OCI-LY1 (cell line): ENCODE measurements at regions not wholly inside any gene's neighbourhood (a gene's known extent, or its start where the extent isn't known, plus 50 kb on each side); places are given as distances from the start of the nearest gene placed in this dataset.

Source experiments
- H2AFZ ChIP-seq: fragments of 200-600 bp; sonication (generic), shearing (Covaris generic); 2 replicates; pipeline ENCODE4 v1.6.0; 2014; ENCODE audit warnings: antibody characterized with exemption, mild to moderate bottlenecking, low read length
- H3F3A ChIP-seq: fragments of 200-600 bp; sonication (generic), shearing (Covaris generic); 2 replicates; pipeline ENCODE4 v1.6.0; 2014; ENCODE audit warnings: mild to moderate bottlenecking, antibody characterized with exemption, low read length, moderate library complexity; ENCODE audit not compliant: insufficient read depth
- H3K27ac ChIP-seq: fragments of 200-600 bp; sonication (generic); 2 replicates; pipeline ENCODE4 v1.5.1; 2014; ENCODE audit warnings: low read length, mixed run types, mild to moderate bottlenecking, low read depth; ENCODE audit not compliant: poor library complexity, severe bottlenecking
- H3K27me3 ChIP-seq: fragments of 200-600 bp; sonication (generic); 2 replicates; pipeline ENCODE4 v1.6.0; 2014; ENCODE audit warnings: antibody characterized with exemption, mild to moderate bottlenecking, low read length, moderate library complexity; ENCODE audit not compliant: insufficient read depth
- H3K36me3 ChIP-seq: fragments of 200-600 bp; sonication (generic); 2 replicates; pipeline ENCODE4 v1.6.1; 2014; ENCODE audit warnings: mild to moderate bottlenecking, antibody characterized with exemption, low read length, moderate library complexity, mixed read lengths; ENCODE audit not compliant: insufficient read depth
- H3K4me1 ChIP-seq: fragments of 200-600 bp; sonication (generic); 2 replicates; pipeline ENCODE4 v1.5.1; 2014; ENCODE audit warnings: mild to moderate bottlenecking, low read length, moderate library complexity; ENCODE audit not compliant: insufficient read depth, severe bottlenecking
- H3K4me2 ChIP-seq: fragments of 200-600 bp; sonication (generic), shearing (Covaris generic); 2 replicates; pipeline ENCODE4 v1.6.1; 2014; ENCODE audit warnings: low read length
- H3K4me3 ChIP-seq: fragments of 200-600 bp; sonication (generic); 2 replicates; pipeline ENCODE4 v1.5.1; 2014; ENCODE audit warnings: low read length, low read depth, mild to moderate bottlenecking, mixed read lengths; ENCODE audit not compliant: poor library complexity, severe bottlenecking
- H3K79me2 ChIP-seq: fragments of 200-600 bp; shearing (Covaris generic); 2 replicates; pipeline ENCODE4 v1.6.1; 2016; ENCODE audit warnings: mixed run types, low read length, mixed read lengths; ENCODE audit not compliant: insufficient read depth
- H3K9ac ChIP-seq: fragments of 200-600 bp; sonication (generic), shearing (Covaris generic); 2 replicates; pipeline ENCODE4 v1.6.1; 2014; ENCODE audit warnings: mild to moderate bottlenecking, low read length, mixed read lengths
- H3K9me2 ChIP-seq: fragments of 200-600 bp; sonication (generic), shearing (Covaris generic); 2 replicates; pipeline ENCODE4 v1.6.1; 2014; ENCODE audit warnings: low read depth, mild to moderate bottlenecking, low read length, mixed read lengths
- H3K9me3 ChIP-seq: fragments of 200-600 bp; shearing (Covaris generic); 2 replicates; pipeline ENCODE4 v1.6.1; 2014; ENCODE audit warnings: low read length, mixed read lengths
- H4K20me1 ChIP-seq: fragments of 200-600 bp; sonication (generic), shearing (Covaris generic); 2 replicates; pipeline ENCODE4 v1.6.0; 2016; ENCODE audit warnings: mild to moderate bottlenecking, low read length; ENCODE audit not compliant: insufficient read depth
- EZH2 ChIP-seq: fragments of 200-600 bp; sonication (generic), shearing (Covaris generic); IDR thresholded peaks from 2 replicates; pipeline ENCODE4 v1.8.0; 2017; ENCODE audit warnings: borderline replicate concordance, mixed run types, mild to moderate bottlenecking, antibody characterized with exemption, low read length, moderate library complexity, mixed read lengths
- TF ChIP-seq, protein P1 (sequence below): fragments of 200-600 bp; sonication (generic), shearing (Covaris generic); IDR thresholded peaks from 2 replicates; pipeline ENCODE4 v1.5.1; 2017; ENCODE audit warnings: mild to moderate bottlenecking, antibody characterized with exemption, low read length, moderate library complexity, mixed read lengths

DNA sequence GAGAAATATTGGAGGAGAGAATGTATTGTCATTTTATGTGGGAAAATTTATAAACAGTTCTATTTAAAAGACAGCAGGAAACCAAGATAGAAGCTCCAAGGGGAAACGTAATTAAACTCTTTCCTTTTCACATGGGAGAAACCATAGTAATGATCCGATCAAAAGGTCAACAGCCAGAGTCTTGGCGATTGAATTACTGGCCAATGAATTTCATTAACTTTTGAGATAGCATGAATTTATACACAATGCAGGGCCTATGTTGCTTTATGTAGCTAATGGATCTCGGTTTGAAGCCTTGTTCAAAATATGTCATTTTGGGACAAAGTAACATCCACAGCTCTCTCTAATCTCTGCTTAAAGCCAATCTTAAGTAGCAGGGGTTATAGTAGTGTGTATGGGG is 897.5 kb upstream of the NDST4 start:
- no peak overlapping the region for H2AFZ ChIP-seq
- H3K9me2 ChIP-seq = no peaks in the 10 kb centered on the region
- H3K4me1 ChIP-seq = no peaks in the 10 kb centered on the region
- no peaks in the 10 kb centered on the region for H3K36me3 ChIP-seq
- H4K20me1 ChIP-seq = no peaks in the 10 kb centered on the region
- no peak overlapping the region for H3K27ac ChIP-seq
- no peaks in the 10 kb centered on the region for H3K79me2 ChIP-seq
- H3K4me2 ChIP-seq = no peak overlapping the region
- H3F3A ChIP-seq = no peaks in the 10 kb centered on the region
- H3K9ac ChIP-seq = no peak overlapping the region
- H3K27me3 ChIP-seq = no peaks in the 10 kb centered on the region
- no peak for TF ChIP-seq EZH2
- TF ChIP-seq, protein P1, sequence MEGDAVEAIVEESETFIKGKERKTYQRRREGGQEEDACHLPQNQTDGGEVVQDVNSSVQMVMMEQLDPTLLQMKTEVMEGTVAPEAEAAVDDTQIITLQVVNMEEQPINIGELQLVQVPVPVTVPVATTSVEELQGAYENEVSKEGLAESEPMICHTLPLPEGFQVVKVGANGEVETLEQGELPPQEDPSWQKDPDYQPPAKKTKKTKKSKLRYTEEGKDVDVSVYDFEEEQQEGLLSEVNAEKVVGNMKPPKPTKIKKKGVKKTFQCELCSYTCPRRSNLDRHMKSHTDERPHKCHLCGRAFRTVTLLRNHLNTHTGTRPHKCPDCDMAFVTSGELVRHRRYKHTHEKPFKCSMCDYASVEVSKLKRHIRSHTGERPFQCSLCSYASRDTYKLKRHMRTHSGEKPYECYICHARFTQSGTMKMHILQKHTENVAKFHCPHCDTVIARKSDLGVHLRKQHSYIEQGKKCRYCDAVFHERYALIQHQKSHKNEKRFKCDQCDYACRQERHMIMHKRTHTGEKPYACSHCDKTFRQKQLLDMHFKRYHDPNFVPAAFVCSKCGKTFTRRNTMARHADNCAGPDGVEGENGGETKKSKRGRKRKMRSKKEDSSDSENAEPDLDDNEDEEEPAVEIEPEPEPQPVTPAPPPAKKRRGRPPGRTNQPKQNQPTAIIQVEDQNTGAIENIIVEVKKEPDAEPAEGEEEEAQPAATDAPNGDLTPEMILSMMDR = no peak
- H3K9me3 ChIP-seq = peaks cover 7% of the 10 kb centered on the region; the same call in 1 of the 2 replicates
- H3K4me3 ChIP-seq = no peak overlapping the region

DNA sequence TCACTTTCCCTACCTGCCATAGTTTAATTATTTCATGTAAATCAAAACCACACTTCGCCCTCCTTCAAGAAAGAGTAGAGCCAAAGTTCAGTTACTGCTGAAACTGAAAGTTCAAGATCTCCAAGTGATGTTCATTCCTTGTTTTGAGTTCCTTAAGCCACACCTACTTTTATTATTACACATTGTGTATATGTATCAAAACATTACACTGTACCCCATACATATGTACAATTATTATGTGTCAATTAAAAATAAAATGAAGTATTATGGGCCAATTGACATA is 892.3 kb upstream of the NDST4 start:
- Histone ChIP-seq H3K4me1 (no peaks in the 10 kb centered on the region), H3K9me2 (no peaks in the 10 kb centered on the region), H4K20me1 (no peaks in the 10 kb centered on the region), H2AFZ (no peak overlapping the region), H3K9ac (no peak overlapping the region), H3K79me2 (no peaks in the 10 kb centered on the region), H3K36me3 (no peaks in the 10 kb centered on the region), H3K9me3 (no peaks in the 10 kb centered on the region), H3K27me3 (no peaks in the 10 kb centered on the region), H3K4me3 (no peak overlapping the region), H3F3A (no peaks in the 10 kb centered on the region), H3K27ac (no peak overlapping the region), H3K4me2 (no peak overlapping the region)
- TF ChIP-seq EZH2 = no peak
- TF ChIP-seq, protein P1 = no peak

DNA sequence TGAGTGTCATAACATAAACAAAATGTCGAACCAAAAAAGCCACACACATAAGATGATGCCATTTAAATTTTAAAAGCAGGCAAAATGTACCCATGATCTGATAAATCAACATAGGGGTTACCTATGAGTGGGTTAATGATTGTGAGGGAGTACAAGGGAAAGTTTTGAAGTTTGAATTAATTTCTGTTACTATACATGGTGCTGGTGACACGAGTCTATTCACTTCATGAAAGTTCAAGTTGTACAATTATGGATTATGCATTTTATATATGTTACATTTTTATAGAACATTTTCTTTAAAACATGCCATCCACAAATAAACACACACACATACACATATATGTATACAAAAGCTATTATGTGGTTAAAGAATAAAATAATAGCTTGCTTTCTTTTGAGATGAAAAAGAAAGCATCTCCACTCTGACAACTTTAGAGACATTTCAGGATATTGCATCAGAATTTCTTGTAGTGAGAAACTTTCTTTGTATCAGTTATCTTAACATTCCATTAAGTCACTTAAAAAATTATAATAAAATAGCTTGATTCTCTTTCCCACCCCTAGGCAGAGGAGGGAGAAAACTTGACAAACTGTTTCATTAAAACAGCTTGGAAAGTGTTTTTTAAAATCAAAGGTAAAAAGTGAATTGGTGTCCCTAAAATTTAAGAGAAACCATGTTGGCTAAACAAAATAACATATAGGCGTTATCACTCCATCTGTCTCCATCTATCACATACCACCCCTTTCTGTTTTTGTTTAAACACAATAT is 891.8 kb upstream of the NDST4 start:
- no peaks in the 10 kb centered on the region for H3K4me1 ChIP-seq
- no peaks in the 10 kb centered on the region for H3K27me3 ChIP-seq
- no peaks in the 10 kb centered on the region for H3K9me2 ChIP-seq
- H3F3A ChIP-seq = no peaks in the 10 kb centered on the region
- no peak overlapping the region for H3K4me2 ChIP-seq
- H3K27ac ChIP-seq = no peak overlapping the region
- H3K36me3 ChIP-seq = no peaks in the 10 kb centered on the region
- no peaks in the 10 kb centered on the region for H4K20me1 ChIP-seq
- no peak overlapping the region for H2AFZ ChIP-seq
- TF ChIP-seq, protein P1 = no peak
- no peak for TF ChIP-seq EZH2
- H3K4me3 ChIP-seq = no peak overlapping the region
- no peaks in the 10 kb centered on the region for H3K79me2 ChIP-seq
- H3K9ac ChIP-seq = no peak overlapping the region
- no peaks in the 10 kb centered on the region for H3K9me3 ChIP-seq
